ENCODE measurements at regions not wholly inside any gene's neighbourhood (a gene's known extent, or its start where the extent isn't known, plus 50 kb on each side); places are given as distances from the start of the nearest gene placed in this dataset.
"Not testable (repeated sequence)": the region's sequence is repeated elsewhere in the genome, so short reads cannot be mapped to it uniquely, and the experiment has no call there.

GRCh38 chr11:96940227-96940626, 550.4 kb downstream of the JRKL start:
- no peak for DNase-seq

GRCh38 chr11:96942855-96943254, 553.0 kb downstream of the JRKL start:
- no peak for DNase-seq

GRCh38 chr11:96943970-96944369, 554.2 kb downstream of the JRKL start:
- no peak for DNase-seq

- DNase-seq: no peak
These were observed 558.3 kb downstream of the JRKL start for GRCh38 chr11:96948066-96948465.

- DNase-seq: no peak
These were observed 559.7 kb downstream of the JRKL start for GRCh38 chr11:96949464-96949863.

- no peak for DNase-seq
These were observed 564.9 kb downstream of the JRKL start for GRCh38 chr11:96954587-96955242.

GRCh38 chr11:96960476-96960875, 570.7 kb downstream of the JRKL start:
- peak in 1 of 3 experiments; percentile 31 for DNase-seq

- no peak for DNase-seq
These were observed 571.1 kb downstream of the JRKL start for GRCh38 chr11:96960926-96961325.

- no peak for DNase-seq
These were observed 572.1 kb downstream of the JRKL start for GRCh38 chr11:96961931-96962330.

- DNase-seq: no peak
These were observed 573.6 kb downstream of the JRKL start for GRCh38 chr11:96963375-96963774.

GRCh38 chr11:96964661-96965060, 574.8 kb downstream of the JRKL start:
- no peak for DNase-seq

GRCh38 chr11:96967616-96968015, 577.8 kb downstream of the JRKL start:
- no peak for DNase-seq

GRCh38 chr11:96969251-96969650, 579.4 kb downstream of the JRKL start:
- DNase-seq: no peak

GRCh38 chr11:96978751-96979150, 588.9 kb downstream of the JRKL start:
- DNase-seq: no peak

- no peak for DNase-seq
These were observed 596.7 kb downstream of the JRKL start for GRCh38 chr11:96986516-96986915.

- DNase-seq: no peak
These were observed 601.1 kb downstream of the JRKL start for GRCh38 chr11:96990914-96991313.

GRCh38 chr11:97000481-97000880, 610.7 kb downstream of the JRKL start:
- no peak for DNase-seq

- DNase-seq: no peak
These were observed 617.5 kb downstream of the JRKL start for GRCh38 chr11:97007283-97007682.

- DNase-seq: peak in 1 of 3 experiments; percentile 68
These were observed 619.8 kb downstream of the JRKL start for GRCh38 chr11:97009613-97010012.

GRCh38 chr11:97010997-97011396, 621.2 kb downstream of the JRKL start:
- DNase-seq: not testable (repeated sequence)

GRCh38 chr11:97015327-97015726, 625.5 kb downstream of the JRKL start:
- DNase-seq: no peak

- no peak for DNase-seq
These were observed 629.5 kb downstream of the JRKL start for GRCh38 chr11:97019305-97019704.

GRCh38 chr11:97019754-97020153, 629.9 kb downstream of the JRKL start:
- DNase-seq: no peak

- no peak for DNase-seq
These were observed 633.1 kb downstream of the JRKL start for GRCh38 chr11:97022955-97023354.

- peak in 1 of 3 experiments; percentile 20 for DNase-seq
These were observed 639.1 kb downstream of the JRKL start for GRCh38 chr11:97028836-97029406.
